Calu3 (cell line): ENCODE measurements at regions not wholly inside any gene's neighbourhood (a gene's known extent, or its start where the extent isn't known, plus 50 kb on each side); places are given as distances from the start of the nearest gene placed in this dataset.

Source experiments
- BruUV-seq: library from RNA; stranded (reverse); fragments of 400-500 nt; replicated peaks from 2 replicates; lab custom pipeline; 2021; lab: Mats Ljungman, UMichigan
- CTCF ChIA-PET: fragments of 300-600 bp; sonication (Branson Sonifier 250); formaldehyde crosslinking; loops from one replicate; lab custom pipeline; 2022; ENCODE audit warnings: antibody characterized with exemption; lab: Charles Lee
- DNase-seq: peaks from one replicate; pipeline ENCODE4 v3.0.0; 2022
- H3K27ac Mint-ChIP-seq: one replicate; pipeline ENCODE4 v1.8.0; 2022; ENCODE audit warnings: mixed read lengths; ENCODE audit not compliant: unreplicated experiment
- H3K27me3 Mint-ChIP-seq: one replicate; pipeline ENCODE4 v1.8.0; 2022; ENCODE audit warnings: mixed read lengths; ENCODE audit not compliant: unreplicated experiment
- H3K36me3 Mint-ChIP-seq: one replicate; pipeline ENCODE4 v1.8.0; 2022; ENCODE audit warnings: mild to moderate bottlenecking, moderate library complexity, mixed read lengths; ENCODE audit not compliant: insufficient read depth, unreplicated experiment
- H3K4me1 Mint-ChIP-seq: one replicate; pipeline ENCODE4 v1.8.0; 2022; ENCODE audit warnings: mild to moderate bottlenecking, low read depth, mixed read lengths; ENCODE audit not compliant: unreplicated experiment
- H3K4me3 Mint-ChIP-seq: one replicate; pipeline ENCODE4 v1.8.0; 2022; ENCODE audit warnings: mild to moderate bottlenecking, low read depth, moderate library complexity, mixed read lengths; ENCODE audit not compliant: unreplicated experiment
- H3K9me3 Mint-ChIP-seq: one replicate; pipeline ENCODE4 v1.8.0; 2022; ENCODE audit warnings: low read depth, mixed read lengths; ENCODE audit not compliant: unreplicated experiment
- CTCF ChIP-seq: fragments of 200-600 bp; IDR thresholded peaks from one replicate; pipeline ENCODE4 v1.8.0; 2022; ENCODE audit warnings: antibody characterized with exemption; ENCODE audit not compliant: unreplicated experiment
- intact Hi-C: fragments of 100-400 bp; cut with micrococcal nuclease; formaldehyde crosslinking; loops from one replicate; pipeline ENCODE4 v1.10.0; 2022; ENCODE audit not compliant: unreplicated experiment

DNA sequence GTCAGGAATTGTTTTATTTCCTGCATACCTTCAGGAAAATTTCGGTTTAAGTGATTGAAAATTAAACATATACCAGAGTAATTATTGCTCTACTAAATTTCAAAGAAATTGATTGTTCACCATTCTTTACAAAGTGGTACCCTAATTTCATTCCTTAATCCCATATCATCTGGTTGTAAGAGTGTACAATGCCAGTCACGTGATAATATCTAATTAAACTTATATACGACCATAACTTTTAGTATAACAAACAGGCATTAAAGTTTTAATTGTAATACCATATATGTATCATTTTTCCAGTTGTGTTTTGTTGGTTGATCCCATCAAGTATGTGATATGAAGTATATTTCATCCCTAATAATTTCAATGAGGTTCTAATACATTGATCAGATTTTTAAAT lies 74.8 kb upstream of the PLSCR5 start:
- Mint-ChIP-seq H3K9me3 (no peaks in the 10 kb centered on the region), H3K36me3 (no peaks in the 10 kb centered on the region), H3K27me3 (no peaks in the 10 kb centered on the region), H3K4me1 (no peaks in the 10 kb centered on the region), H3K27ac (no peak overlapping the region), H3K4me3 (no peak overlapping the region)
- CTCF ChIA-PET, result no interaction called here
- no peak for DNase-seq
- BruUV-seq, result no TSS peak
- no peak for TF ChIP-seq CTCF
- intact Hi-C loops, result no loop called here

DNA sequence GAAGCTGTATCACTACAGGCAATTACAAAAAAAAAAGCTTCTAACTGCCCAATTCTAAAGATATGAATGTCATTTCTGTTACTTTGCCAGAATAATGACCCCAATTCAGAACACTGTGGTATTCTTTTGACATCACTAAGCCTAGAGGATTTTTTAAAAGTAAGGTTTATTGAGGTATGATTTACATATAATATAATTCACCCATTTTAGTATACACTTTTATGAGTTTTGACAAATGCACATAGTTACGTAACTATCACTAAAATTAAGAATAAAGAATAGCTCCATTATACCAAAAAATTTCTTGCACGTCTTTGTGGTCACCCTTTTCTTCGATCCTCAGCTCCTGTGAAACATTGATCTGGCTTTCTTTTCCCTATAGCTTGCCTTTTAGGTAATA lies 74.0 kb upstream of the PLSCR5 start:
- H3K27me3 Mint-ChIP-seq, result no peaks in the 10 kb centered on the region
- CTCF ChIA-PET, result no interaction called here
- H3K27ac Mint-ChIP-seq, result no peak overlapping the region
- BruUV-seq, result no TSS peak
- intact Hi-C loops, result no loop called here
- no peak for DNase-seq
- no peak for TF ChIP-seq CTCF
- no peak overlapping the region for H3K4me3 Mint-ChIP-seq
- H3K4me1 Mint-ChIP-seq, result no peaks in the 10 kb centered on the region
- no peaks in the 10 kb centered on the region for H3K36me3 Mint-ChIP-seq
- no peaks in the 10 kb centered on the region for H3K9me3 Mint-ChIP-seq

GRCh38 chr3:146672941-146673340 lies 67.8 kb upstream of the PLSCR5 start:
- no peaks in the 10 kb centered on the region for H3K4me1 Mint-ChIP-seq
- DNase-seq, result no peak
- H3K27me3 Mint-ChIP-seq, result no peaks in the 10 kb centered on the region
- no peaks in the 10 kb centered on the region for H3K9me3 Mint-ChIP-seq
- CTCF ChIA-PET, result no interaction called here
- no peak for TF ChIP-seq CTCF
- H3K27ac Mint-ChIP-seq, result no peak overlapping the region
- intact Hi-C loops, result no loop called here
- H3K4me3 Mint-ChIP-seq, result no peak overlapping the region
- no peaks in the 10 kb centered on the region for H3K36me3 Mint-ChIP-seq
- no TSS peak for BruUV-seq

GRCh38 chr3:146664403-146664802 lies 59.3 kb upstream of the PLSCR5 start:
- Mint-ChIP-seq H3K4me1 (no peaks in the 10 kb centered on the region), H3K4me3 (no peak overlapping the region), H3K9me3 (no peaks in the 10 kb centered on the region), H3K27me3 (no peaks in the 10 kb centered on the region), H3K27ac (no peak overlapping the region), H3K36me3 (no peaks in the 10 kb centered on the region)
- no TSS peak for BruUV-seq
- no peak for DNase-seq
- intact Hi-C loops, result no loop called here
- TF ChIP-seq CTCF, result no peak
- CTCF ChIA-PET, result interaction anchor here (0.6 kb wide), 1 partner anchor 125 kb away, joined by 3 read pairs; no protein-coding TSS in a partner anchor
